Coronary artery (tissue), 2 donors: ENCODE measurements at regions not wholly inside any gene's neighbourhood (a gene's known extent, or its start where the extent isn't known, plus 50 kb on each side); places are given as distances from the start of the nearest gene placed in this dataset.

Experiments
- DNase-seq: peaks from one replicate; pipeline ENCODE4 v3.0.0-alpha.2; 2017; ENCODE audit warnings: low spot score
- H3K27ac ChIP-seq, 2 donors: fragments of 200-600 bp; sonication (generic); one replicate each; pipeline ENCODE4 v1.5.1; 2016 to 2019
- H3K4me3 ChIP-seq: fragments of 200-600 bp; sonication (generic); 2 replicates; pipeline ENCODE4 v1.5.1; 2016; ENCODE audit warnings: mild to moderate bottlenecking, moderate library complexity
- CTCF ChIP-seq: fragments of 200-600 bp; sonication (generic); IDR thresholded peaks from one replicate; pipeline ENCODE4 v1.5.1; 2019; ENCODE audit warnings: antibody characterized with exemption

GRCh38 chr1:56436296-56436695 lies 143.1 kb downstream of the PLPP3 start:
- no peak for TF ChIP-seq CTCF
- DNase-seq = no peak
- H3K4me3 ChIP-seq = no peak overlapping the region

GRCh38 chr1:56435434-56436262 lies 143.7 kb downstream of the PLPP3 start:
- no peak for TF ChIP-seq CTCF
- Histone ChIP-seq H3K27ac (no peak overlapping the region), H3K4me3 (no peak overlapping the region)
- no peak for DNase-seq

More at GRCh38 chr1:56436296-56436695, 143.1 kb downstream of the PLPP3 start:
- H3K27ac ChIP-seq = no peak overlapping the region

- DNase-seq = no peak
- no peak overlapping the region for H3K4me3 ChIP-seq
- no peak overlapping the region for H3K27ac ChIP-seq
- TF ChIP-seq CTCF = no peak
Measured at GRCh38 chr1:56434740-56435139, 144.6 kb downstream of the PLPP3 start.

- TF ChIP-seq CTCF = no peak
- no peak for DNase-seq
- Histone ChIP-seq H3K27ac (no peak overlapping the region), H3K4me3 (no peak overlapping the region)
Measured at GRCh38 chr1:56434025-56434424, 145.3 kb downstream of the PLPP3 start.

- H3K27ac ChIP-seq = no peak overlapping the region
- DNase-seq = no peak
Measured at GRCh38 chr1:56433056-56433577, 146.2 kb downstream of the PLPP3 start.

GRCh38 chr1:56432166-56432971 lies 147.0 kb downstream of the PLPP3 start:
- Histone ChIP-seq H3K4me3 (no peak overlapping the region), H3K27ac (no peak overlapping the region)
- no peak for TF ChIP-seq CTCF
- no peak for DNase-seq

More at GRCh38 chr1:56433056-56433577, 146.2 kb downstream of the PLPP3 start:
- no peak overlapping the region for H3K4me3 ChIP-seq
- no peak for TF ChIP-seq CTCF
